NCI-H128 (cell line): ENCODE measurements at regions not wholly inside any gene's neighbourhood (a gene's known extent, or its start where the extent isn't known, plus 50 kb on each side); places are given as distances from the start of the nearest gene placed in this dataset.

Source experiments
- DNase-seq: peaks from one replicate; lab custom pipeline; 2025; ENCODE audit not compliant: unreplicated experiment; lab: John Stamatoyannopoulos, UW

DNA sequence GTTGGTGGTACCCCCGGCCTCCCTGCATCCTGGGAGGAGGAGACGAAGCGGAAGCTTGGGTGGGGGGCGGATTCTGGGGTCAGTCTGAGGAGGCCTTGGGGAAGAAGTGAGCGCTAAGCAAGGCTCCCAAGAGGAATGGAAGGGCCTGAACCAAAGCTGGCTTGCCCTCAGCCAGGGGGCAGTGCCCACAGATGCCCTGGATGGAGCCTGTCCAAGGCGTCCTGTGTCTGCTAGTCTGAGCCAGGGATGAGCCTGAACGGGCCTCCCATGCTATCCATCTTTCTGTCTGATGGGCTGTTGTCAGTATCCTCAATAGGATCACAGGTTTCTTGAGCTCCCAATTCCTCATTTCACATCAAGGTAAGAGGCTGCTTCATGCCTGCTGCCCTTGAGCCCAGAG lies 122.3 kb upstream of the LHX1 start:
- DNase-seq, result no peak

DNA sequence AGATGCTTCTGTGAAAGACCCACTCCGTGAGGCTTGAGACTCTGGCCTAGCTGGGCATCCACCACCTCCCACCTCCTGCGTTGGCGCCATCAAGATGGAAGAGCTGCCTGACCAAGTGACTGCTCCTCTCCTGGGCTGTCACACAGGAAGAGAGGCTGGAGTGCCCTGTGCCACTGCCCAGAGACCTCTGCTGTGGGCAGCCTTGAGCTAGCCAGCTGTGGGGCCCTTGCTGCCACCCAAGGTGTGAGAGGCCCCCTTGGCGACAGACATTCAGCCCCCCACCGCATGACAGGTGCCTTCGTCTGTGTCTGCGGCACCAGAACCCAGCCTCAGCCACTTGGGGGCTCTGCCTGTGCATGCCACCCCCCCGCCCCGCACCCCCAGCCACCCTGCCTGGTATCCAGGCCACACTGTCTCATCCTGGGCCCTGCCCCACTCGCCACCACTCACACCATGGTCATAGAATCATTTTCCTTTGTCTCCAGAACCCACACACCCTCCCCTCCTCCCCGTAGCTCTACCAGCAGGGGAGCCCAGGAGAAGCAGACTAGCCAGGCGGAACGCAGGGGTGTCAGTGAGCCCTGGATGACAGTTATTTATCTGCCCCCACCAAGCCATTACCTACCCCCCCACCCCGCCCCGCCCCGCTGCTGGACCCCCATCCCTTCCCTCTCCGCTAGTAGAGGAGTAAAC lies 120.9 kb upstream of the LHX1 start:
- DNase-seq, result no peak

DNA sequence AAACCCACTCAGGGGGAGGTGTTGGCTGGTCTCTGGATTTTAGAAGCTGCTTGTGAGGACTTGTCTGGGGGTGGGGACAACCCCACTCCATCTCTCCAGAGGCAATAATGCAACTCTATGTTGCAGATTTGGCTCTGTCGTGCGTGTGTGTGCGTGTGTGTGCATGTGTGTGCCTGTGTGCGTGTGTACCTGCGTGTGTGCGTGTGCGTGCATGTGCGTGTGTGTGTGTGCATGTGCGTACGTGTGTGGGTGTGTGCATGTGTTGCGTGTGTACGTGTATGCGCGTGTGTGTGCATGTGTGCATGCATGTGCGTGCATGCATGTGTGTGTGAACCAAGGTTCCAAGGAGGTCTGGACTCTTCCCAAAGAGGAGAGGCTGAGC lies 120.4 kb upstream of the LHX1 start:
- DNase-seq, result no peak

DNA sequence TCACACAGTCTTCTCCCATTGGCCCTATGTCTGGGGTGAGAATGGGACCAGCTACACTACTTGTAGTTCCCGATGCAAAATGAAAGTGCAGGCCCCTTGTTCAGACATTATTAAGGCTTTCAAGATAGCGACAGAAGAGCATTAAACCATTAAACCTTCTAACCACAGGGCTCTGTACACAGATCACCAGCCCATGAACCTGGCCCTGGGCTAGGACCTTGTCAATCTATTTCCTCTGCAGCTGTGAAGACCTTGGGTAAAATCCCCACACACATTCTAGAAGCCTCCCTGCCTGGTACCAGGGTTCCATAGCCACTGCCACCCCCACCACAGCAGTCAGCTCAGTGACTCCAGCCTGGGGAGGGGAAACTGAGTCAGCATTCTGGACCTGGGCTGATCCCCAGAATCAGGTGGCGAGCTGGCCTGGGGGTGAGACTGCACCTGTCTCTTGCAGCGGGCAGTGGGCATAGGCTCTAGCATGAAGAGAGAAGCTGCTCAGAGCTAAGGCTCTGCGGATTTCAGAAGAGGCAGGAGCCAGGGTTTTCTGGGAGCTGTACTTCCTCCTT lies 119.7 kb upstream of the LHX1 start:
- DNase-seq, result no peak

DNA sequence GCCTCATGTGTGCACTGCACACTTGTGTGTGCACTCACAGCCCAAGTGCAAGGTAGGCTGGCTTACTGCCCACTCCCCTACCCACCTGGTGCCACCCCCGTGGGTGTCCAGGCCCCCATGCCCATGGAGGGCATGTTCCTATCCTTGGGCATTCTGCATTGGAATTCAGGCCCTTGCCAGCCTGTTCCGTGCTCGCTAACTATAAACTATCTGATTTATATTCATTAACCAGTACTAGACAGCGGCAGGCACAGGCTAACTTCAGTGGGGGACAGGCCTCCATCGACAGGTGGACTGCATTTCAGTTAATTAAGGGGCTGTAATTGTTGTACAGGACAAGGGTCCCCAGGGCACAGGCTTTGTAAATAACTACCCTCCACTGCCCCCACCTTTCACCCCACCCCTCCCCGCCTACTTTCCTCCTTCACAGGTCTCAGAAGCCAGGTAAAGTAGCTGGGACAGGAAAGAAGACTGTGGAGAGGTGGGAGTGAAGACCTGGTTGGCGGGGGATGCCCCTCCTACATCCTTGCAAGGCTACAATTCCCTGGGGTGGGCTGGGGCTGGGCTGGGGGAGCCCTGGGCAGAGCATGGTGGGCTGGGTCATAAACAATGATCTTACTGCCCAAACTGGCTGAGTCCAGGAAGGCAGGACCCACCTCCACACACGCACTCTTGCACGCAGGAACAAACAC lies 119.0 kb upstream of the LHX1 start:
- DNase-seq, result no peak

DNA sequence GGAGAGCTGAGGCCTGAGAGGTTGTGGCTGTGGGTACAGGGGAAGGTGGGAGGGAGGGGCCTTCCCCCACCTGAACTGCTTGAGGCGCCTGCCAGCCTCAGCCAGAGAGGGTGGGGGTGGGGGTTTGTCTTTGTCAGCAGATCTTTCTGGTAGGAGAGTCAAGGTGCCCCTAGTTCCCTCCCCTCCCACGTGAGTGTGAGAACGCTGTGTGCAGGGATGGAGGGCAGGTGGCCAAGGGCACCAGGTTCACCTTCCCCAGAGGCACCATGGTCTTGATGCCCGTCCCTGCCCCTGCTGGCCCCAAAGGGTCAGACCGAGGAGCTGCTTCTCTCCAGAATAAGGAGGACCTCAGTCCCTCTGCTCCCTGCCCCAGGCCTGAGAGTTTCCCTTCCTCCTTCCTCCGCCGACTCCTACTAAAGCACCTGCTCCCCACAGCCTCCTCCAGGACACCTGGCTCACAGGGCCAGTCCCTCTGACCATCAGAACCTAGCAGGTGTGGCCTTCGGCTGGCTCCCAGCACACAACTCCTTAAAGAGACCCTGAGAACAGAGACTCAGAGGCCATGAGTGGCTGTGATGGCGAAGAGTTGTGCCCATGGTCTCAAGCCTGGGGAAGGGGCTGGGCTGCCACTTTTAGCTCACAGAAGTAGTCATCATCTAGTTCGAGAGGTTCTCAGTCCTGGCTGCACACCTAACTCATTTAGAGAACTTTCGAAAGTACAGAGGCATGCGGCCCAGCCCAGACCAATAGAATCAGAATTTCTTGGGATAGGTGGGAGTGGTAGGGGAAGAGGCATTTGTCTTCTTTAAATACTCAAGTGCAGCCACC lies 113.2 kb upstream of the LHX1 start:
- DNase-seq, result no peak

DNA sequence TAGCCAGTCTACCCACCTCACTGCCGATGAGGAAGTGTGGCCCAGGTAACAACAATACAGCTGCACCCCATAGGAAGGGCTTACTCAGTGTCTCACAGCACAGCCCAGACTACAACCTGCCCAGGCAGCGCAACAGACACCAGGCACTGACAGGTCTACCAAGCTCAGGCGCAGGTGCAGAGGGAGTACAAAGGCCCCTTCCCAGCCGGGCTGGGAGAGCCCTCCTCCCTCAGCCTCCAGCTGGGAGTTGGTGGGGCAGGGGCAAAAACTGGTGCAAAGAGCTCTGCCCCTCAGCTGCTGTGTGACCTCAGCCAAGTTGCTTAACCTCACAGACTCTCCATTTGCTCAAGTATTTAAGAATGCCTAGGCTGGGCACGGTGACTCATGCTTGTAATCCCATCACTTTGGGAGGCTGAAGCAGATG lies 112.6 kb upstream of the LHX1 start:
- DNase-seq, result no peak

DNA sequence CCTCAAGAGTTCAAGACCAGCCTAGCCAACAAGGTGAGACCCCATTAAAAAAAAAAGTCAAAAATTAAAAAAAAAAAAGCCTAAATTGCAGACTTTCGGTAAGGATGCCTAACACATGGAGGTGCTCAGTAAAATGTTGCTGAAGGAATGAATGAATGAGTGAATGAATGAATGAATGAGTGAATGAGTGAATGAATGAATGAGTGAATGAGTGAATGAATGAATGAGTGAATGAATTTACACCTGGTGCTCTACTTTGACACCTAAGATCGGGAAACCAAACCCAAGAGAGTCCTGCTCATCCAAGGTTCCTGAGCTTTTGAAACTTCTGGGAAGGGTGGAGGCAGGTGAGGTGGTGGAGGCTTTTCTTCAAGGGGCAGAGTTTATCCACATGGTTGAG lies 112.2 kb upstream of the LHX1 start:
- DNase-seq, result no peak

DNA sequence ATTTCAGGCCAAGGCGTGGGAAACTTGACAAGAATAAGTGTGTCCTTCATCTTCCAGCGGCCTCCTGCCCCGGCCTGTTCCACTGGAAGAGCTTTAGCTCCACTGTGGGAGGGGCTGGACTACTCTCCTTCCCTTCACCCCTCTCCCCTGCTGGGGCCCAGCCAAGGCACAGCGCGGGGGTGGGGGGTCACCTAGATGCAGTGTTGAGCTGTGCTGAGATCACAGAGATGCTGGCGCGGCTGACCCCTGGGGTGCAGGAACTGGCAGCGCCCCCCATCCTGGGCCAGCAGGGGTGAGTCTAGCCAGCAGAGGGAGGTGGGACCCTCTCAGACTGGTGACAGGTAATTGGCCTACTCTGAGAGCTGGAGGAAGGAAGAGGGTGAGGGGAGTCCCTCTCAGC lies 111.8 kb upstream of the LHX1 start:
- DNase-seq, result no peak

DNA sequence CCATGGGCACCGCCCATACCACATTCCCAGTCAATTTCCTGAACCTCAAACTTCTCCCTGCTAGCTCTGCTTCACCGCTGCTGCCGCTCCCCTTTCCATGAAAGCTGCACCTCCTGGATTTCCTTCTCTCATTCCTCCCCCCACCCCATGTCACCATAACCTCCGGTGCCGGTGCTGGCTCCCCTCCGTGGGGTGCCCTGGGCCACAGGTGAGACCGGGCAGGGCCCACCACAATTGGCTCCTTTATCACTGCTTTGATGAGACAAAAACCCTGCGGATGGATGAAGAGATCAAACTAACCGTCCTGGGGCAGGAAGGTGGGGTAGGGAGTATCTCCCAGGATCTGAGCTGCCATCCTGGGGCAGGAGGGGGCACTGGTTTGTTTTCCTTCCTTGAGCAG lies 111.3 kb upstream of the LHX1 start:
- DNase-seq, result no peak

DNA sequence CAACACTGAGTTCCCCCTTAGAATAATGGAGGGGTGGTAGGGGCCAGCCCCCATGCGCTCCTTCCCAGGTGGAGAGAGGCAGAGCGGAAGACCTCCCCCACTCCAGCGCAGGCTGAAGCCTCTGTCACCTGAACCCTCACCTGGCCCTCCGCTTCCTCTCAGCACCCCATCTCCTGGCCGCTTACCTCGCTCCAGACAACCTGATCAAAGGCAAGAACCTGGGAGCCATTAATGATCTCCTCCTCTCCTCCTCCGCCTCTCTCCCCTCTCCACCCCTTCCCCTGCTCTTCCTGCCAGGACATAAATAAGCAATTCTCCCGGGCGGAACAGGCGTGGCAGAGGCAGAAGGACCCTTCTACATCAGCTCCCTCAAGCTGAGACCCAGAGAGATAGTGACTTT lies 110.2 kb upstream of the LHX1 start:
- DNase-seq, result no peak

DNA sequence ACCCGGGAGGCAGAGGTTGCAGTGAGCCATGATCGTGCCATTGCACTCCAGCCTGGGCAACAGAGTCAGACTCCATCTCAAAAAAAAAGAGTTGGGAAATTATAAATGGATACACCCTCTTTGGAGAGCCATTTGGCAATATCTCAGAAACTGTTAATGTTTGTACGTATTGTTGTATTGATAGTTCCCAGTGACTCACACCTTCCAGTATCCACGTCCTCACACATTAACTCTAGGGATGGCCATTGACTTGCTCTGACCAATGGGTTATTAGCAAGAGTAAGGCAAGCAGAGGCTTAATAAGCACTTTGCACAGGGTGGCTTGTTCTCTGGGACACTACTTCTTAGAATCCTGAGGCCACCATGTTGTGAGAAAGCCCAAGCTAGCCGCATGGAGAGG lies 107.6 kb upstream of the LHX1 start:
- DNase-seq, result no peak

DNA sequence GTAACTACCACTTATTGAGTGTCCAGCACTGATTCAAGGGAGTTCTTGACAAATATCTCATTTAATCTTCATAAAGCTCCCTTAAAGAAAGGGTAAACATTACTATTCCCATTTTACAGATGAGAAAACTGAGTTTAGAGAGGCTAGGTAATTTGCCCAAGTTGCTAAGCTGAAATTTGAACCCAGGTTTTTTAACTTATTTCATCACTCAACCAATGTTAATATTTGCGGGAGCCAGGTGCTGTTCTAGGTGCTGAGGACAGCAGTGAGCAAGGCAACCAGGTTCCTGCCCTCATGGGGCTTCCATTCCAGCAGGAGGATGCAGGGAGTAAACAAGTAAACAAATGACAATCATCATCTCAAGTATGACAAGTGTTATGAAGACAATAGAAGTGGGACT lies 104.0 kb upstream of the LHX1 start:
- DNase-seq, result no peak

DNA sequence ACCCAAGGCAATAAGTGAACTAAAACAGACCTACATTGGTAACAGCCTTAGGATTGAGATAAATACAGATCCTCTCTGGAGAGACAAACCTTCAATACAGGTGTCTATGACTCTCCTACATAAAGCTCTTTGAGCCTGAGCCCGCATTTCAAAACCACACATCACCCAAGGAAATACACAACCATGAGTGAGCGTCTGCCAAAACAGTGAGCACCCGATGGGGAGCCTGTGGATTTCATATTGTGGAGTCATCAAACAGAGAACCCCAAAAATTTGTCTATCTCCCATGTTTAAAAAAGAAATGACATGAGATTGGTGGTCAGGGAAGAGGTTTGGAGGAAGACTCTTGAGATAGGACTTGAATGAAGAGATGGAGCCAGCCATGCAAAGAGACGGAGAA lies 102.2 kb upstream of the LHX1 start:
- DNase-seq, result no peak

DNA sequence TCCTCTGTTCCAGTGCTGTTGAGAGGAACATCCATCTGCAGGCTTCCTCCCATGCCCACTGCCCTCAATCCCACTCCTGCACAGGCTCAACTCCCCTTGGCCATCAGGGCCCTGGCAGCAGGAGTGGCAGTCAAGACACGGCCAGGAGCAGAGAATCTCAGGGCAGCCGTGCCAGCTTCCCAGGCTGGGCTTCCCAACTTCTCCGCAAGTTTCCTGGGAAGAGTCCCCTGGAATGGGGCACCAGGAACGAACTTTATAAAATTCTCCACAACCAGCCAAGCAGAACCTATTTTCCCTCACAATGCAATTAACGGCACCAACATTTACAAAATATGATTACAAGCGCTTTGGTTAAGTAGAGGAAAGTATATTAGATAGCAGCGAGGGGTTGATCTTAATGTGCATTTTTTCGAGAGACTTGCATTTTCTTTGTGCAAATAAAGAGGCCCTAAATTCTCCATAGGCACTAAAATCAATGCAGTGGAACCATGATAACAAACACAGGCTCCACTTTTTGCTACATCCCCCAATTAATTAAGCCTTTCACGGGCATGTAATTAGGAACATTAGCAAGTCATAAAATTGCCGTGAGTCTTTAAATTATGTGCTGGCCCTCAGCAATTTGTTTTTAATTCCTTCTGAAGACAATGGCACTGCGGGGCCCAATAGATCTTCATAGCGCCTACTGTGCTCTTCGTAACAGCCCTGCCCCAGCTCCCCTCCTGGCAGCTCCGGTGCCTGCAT lies 99.9 kb upstream of the LHX1 start:
- DNase-seq, result no peak

DNA sequence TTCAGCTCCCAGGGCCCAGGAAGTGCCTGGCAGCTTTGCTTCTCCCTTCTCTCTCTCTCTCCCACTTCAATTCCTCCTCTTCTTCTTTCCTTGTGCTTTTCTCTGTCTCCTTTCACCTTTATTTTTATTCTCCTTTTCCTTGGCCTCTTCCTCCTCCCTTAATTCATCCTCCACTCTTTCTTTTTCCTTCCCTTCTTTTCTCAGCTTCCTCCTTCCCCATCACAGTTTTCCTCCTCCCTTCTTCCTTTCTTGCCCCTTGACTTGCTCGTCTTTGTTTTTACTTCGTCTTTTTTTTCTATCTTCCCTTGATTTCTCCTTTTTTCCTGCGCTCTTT lies 99.4 kb upstream of the LHX1 start:
- no peak for DNase-seq

DNA sequence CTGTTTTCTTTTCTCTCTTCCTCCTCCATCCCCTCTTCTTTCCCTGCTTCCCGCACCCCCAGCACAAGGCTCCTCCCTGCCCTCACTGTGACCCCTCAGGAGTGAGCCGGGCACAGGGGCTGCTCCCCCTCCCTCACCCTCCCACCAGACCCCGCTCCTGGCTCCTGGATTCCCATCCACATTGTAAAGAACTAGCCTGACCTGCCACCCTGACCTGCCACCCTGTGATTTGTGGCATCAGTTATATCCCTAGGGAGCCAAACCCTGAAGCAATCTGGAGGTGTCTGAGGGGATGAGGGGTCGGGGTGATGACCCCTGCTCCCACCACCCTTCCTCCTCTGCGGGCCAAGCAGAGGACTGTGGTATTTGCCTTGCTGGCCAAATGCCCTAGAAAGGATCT lies 98.0 kb upstream of the LHX1 start:
- no peak for DNase-seq

DNA sequence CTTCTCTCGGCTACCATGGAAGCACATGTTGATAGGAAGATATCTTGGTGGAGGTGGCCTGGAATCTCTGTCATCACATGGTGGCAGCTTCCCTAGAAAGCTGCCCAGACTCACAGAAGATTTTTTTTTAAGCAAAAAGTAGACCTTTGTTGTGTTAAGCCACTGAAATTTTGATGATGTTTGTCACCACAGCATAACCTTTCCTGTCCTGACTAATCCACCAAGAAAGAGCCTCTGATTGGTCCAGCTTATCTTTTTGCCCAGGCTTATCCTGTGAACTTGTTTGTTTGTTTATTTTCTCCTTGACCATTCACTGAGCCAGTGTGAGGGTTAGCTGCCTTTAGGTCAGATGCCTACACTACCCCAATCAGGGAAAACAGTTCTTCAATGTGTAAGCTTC lies 96.5 kb upstream of the LHX1 start:
- no peak for DNase-seq

DNA sequence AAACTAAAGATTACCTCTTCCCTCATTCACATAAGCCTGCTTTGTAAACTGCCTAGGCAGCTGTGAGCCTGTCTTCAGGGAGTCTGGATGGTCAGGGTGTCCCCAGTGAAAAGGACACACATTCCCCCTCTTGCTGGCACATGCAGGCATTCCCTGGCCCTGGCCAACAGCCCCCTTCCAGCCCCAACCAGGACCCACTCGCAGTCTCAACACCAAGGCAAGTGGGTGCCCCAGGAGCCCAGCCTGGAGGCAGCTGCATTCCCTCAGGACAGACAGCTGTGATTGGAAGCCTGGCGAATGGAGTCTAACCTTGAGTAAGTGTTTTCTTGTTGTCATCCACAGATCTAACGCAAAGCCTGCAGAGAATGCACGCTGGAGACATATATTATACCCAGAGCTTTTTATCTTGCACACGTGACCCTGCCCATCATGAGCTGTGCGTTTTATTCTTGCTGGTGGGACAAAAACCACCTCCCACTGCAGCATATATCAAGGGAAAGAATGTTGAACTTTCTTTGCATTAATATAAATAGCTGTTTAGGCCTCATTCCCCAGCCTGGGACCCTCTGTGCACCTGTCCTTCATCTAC lies 95.0 kb upstream of the LHX1 start:
- no peak for DNase-seq

DNA sequence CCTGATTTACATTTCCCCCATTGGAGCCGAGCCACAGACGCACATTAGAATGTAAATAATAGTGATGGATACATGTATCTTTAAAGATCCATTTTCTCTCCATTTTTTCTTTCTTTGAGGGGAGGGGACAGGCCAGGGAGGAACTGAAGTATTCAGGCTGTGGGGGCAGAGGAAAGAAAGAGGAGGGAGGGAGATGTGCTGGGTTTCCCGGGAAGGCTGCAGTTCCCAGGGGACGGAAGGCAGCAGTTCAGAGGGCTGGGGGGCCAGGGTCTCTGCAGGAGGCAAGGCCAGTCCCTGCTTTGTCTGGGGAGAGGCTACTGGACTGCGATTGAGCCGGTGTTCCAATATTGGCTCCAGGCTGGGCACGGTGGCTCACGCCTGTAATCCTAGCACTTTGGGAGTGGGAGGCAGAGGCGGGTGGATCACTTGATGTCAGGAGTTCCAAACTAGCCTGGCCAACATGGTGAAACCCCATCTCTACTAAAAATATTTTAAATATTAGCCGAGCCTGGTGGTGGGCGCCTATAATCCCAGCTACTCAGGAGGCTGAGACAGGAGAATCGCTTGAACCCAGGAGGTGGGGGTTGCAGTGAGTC lies 94.2 kb upstream of the LHX1 start:
- DNase-seq, result no peak

DNA sequence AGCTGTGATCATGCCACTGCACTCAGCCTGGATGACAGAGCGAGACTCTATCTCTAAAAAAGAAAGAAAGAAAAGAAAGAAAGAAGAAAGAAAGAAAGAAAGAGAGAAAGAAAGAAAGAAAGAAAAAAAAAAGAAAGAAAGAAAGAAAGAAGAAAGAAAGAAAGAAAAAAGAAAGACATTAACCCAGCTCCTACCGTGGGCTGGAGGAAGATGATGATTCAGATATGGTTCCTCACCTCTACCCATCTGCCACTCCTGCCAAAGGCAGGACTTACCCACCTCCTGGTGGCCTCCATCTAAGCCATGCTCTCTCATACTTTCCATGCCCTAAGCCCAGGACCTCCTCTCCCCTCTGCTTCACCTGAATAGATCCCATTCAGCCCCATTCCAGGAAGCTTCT lies 93.3 kb upstream of the LHX1 start:
- DNase-seq, result no peak
